ENCODE measurements at regions not wholly inside any gene's neighbourhood (a gene's known extent, or its start where the extent isn't known, plus 50 kb on each side); places are given as distances from the start of the nearest gene placed in this dataset.

DNA sequence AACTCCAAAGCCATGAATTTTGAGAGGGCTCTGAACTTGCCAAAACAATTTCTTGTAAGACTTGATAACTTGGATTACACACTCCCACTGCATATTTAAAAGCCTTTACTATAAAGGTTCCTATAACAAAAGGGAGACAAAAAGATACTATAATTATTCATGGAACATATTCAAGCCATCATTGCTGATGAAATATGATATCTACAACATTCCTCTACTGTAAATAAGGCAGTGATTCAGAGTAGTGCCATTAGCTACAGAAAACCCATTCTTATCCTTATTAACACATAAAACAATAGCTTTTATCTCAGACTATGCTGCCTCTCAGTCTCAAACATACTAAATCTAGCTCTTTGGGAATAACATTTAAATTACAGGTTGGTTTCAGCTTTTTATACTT is 675.5 kb upstream of the CXADR start:
- TF ChIP-seq, protein P1, sequence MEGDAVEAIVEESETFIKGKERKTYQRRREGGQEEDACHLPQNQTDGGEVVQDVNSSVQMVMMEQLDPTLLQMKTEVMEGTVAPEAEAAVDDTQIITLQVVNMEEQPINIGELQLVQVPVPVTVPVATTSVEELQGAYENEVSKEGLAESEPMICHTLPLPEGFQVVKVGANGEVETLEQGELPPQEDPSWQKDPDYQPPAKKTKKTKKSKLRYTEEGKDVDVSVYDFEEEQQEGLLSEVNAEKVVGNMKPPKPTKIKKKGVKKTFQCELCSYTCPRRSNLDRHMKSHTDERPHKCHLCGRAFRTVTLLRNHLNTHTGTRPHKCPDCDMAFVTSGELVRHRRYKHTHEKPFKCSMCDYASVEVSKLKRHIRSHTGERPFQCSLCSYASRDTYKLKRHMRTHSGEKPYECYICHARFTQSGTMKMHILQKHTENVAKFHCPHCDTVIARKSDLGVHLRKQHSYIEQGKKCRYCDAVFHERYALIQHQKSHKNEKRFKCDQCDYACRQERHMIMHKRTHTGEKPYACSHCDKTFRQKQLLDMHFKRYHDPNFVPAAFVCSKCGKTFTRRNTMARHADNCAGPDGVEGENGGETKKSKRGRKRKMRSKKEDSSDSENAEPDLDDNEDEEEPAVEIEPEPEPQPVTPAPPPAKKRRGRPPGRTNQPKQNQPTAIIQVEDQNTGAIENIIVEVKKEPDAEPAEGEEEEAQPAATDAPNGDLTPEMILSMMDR (IDR thresholded peaks at IDR 0.05; ENCODE audit: low read depth, low read length), result no peak
- peaks cover 20% of the 10 kb centered on the region for H3K27me3 ChIP-seq (ENCODE audit: insufficient read depth, low read depth, severe bottlenecking)
- no peak overlapping the region for H3K4me3 ChIP-seq (ENCODE audit: low read depth, low read length)
- no peaks in the 10 kb centered on the region for H3K9me3 ChIP-seq (ENCODE audit: severe bottlenecking)
- no peak overlapping the region for H3K27ac ChIP-seq
- no peak for DNase-seq
- H3K36me3 ChIP-seq, result no peaks in the 10 kb centered on the region

DNA sequence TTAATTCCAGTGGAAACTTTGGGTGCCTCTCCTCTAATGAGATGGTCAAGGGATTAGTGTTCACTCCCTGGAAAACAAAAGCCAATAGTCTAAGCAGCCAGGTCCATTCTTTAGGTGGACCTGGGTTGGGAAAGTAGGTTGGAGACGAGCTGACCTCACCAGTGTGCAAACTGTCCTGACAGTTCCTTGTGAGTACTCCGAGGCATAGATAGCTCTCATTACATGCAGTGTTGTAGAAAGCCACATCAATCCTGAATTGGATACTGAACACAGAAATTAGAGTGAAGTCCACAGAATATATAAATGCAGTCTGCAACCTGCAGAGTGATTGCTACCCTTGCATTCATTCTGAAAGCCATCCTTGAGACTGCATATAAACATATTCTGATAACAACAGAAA is 675.1 kb upstream of the CXADR start:
- TF ChIP-seq, protein P1 (IDR thresholded peaks at IDR 0.05; ENCODE audit: low read depth, low read length), result no peak
- DNase-seq, result no peak

DNA sequence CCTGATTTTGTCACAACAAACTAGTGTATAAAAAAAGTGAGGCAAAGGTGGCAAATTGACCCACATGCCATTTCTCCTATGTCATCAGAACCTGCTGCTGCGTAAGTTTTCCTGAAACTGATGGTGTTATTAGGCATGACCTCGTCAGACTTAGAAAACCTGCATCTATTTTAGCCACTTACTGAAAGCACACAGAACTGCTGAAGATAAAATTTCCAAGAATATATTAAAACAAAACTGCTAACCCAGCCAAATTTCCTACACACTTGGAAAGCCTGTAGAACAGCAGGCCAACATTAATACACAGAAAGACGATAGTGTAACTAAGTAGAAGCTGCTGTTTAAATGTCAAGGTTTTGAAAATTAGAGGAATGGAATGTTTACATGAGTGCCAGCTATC is 674.5 kb upstream of the CXADR start:
- DNase-seq, result no peak
- H3K36me3 ChIP-seq, result no peaks in the 10 kb centered on the region
- H3K9me3 ChIP-seq (ENCODE audit: severe bottlenecking), result no peaks in the 10 kb centered on the region
- H3K27me3 ChIP-seq (ENCODE audit: insufficient read depth, low read depth, severe bottlenecking), result peaks cover 12% of the 10 kb centered on the region
- no peak overlapping the region for H3K4me3 ChIP-seq (ENCODE audit: low read depth, low read length)
- TF ChIP-seq, protein P1 (IDR thresholded peaks at IDR 0.05; ENCODE audit: low read depth, low read length), result no peak
- H3K27ac ChIP-seq, result no peak overlapping the region

More for the DNA sequence above, 675.1 kb upstream of the CXADR start:
- H3K36me3 ChIP-seq, result no peaks in the 10 kb centered on the region
- no peak overlapping the region for H3K4me3 ChIP-seq (ENCODE audit: low read depth, low read length)
- no peak overlapping the region for H3K27ac ChIP-seq
- H3K9me3 ChIP-seq (ENCODE audit: severe bottlenecking), result no peaks in the 10 kb centered on the region
- peaks cover 18% of the 10 kb centered on the region for H3K27me3 ChIP-seq (ENCODE audit: insufficient read depth, low read depth, severe bottlenecking)

DNA sequence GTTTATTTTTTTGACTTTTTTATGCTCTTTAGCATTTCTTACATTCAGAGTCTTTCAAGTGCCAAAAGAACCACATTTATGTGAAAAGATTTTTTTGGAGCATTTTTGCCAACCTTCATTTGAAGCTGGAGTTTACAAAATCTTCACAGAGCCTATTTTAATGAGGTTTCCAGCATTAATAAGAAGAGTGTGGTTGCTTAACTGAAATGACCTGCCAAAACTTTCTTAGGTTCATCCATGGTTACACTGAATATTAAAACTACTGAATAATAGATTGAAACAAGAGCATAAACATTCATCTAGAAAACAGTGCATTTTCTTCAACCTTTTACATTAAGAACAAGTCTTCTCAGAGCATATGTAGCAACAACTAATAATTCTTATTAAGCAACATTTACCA is 672.3 kb upstream of the CXADR start:
- DNase-seq, result no peak
- TF ChIP-seq, protein P1 (IDR thresholded peaks at IDR 0.05; ENCODE audit: low read depth, low read length), result no peak
- Histone ChIP-seq H3K27ac (no peak overlapping the region), H3K9me3 (ENCODE audit: severe bottlenecking) (no peaks in the 10 kb centered on the region), H3K4me3 (ENCODE audit: low read depth, low read length) (no peak overlapping the region), H3K36me3 (no peaks in the 10 kb centered on the region), H3K27me3 (ENCODE audit: insufficient read depth, low read depth, severe bottlenecking) (peaks cover 10% of the 10 kb centered on the region)

- H3K27ac ChIP-seq, result no peak overlapping the region
- no peak for DNase-seq
- no peaks in the 10 kb centered on the region for H3K36me3 ChIP-seq
- TF ChIP-seq, protein P1 (IDR thresholded peaks at IDR 0.05; ENCODE audit: low read depth, low read length), result no peak
- H3K9me3 ChIP-seq (ENCODE audit: severe bottlenecking), result no peaks in the 10 kb centered on the region
- H3K27me3 ChIP-seq (ENCODE audit: insufficient read depth, low read depth, severe bottlenecking), result peaks cover 13% of the 10 kb centered on the region
- H3K4me3 ChIP-seq (ENCODE audit: low read depth, low read length), result no peak overlapping the region
Observed at GRCh38 chr21:16841975-16842695, 670.7 kb upstream of the CXADR start.

DNA sequence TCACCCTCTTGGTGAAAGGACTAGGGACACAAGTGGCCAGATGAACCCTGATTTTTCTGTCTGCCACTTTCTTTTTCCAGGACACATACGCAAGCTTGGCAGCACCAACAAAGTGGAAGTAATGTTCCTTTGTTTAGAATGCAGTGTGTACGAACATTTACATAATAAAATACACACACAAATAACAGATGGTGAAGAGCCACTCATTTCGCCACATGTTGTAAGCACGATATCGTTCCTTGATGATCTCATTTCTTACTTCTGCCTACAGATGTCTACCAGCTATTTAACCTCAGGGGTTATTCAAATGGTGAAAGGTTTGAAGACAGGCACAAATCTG is 670.2 kb upstream of the CXADR start:
- Histone ChIP-seq H3K36me3 (no peaks in the 10 kb centered on the region), H3K4me3 (ENCODE audit: low read depth, low read length) (no peak overlapping the region), H3K27ac (no peak overlapping the region), H3K9me3 (ENCODE audit: severe bottlenecking) (no peaks in the 10 kb centered on the region), H3K27me3 (ENCODE audit: insufficient read depth, low read depth, severe bottlenecking) (peaks cover 11% of the 10 kb centered on the region)
- TF ChIP-seq, protein P1 (IDR thresholded peaks at IDR 0.05; ENCODE audit: low read depth, low read length), result no peak
- no peak for DNase-seq
